ENCODE measurements at regions not wholly inside any gene's neighbourhood (a gene's known extent, or its start where the extent isn't known, plus 50 kb on each side); places are given as distances from the start of the nearest gene placed in this dataset.

- Histone ChIP-seq H3K36me3 (no peaks in the 10 kb centered on the region), H3K27ac (no peak overlapping the region), H3K4me3 (no peak overlapping the region), H3K4me1 (no peaks in the 10 kb centered on the region), H3K9me3 (no peaks in the 10 kb centered on the region), H3K27me3 (no peaks in the 10 kb centered on the region)
- TF ChIP-seq POLR2AphosphoS5 (IDR thresholded peaks at IDR 0.05) = no peak
- TF ChIP-seq POLR2A (IDR thresholded peaks at IDR 0.05) = no peak
- no peak for TF ChIP-seq CTCF (IDR thresholded peaks at IDR 0.05)
- no peak for TF ChIP-seq EP300 (IDR thresholded peaks at IDR 0.05)
- 79 to 92% methylated on average over 10 of the region's 10 CpGs for WGBS, 2 donors
- DNase-seq = no peak
- intact Hi-C loops (cut with DNase I) = no loop called here
Observed at GRCh38 chr17:68184141-68184571, 63.7 kb upstream of the AMZ2 start.

GRCh38 chr17:68184816-68185436, 62.9 kb upstream of the AMZ2 start:
- Histone ChIP-seq H3K36me3 (no peaks in the 10 kb centered on the region), H3K9me3 (no peaks in the 10 kb centered on the region), H3K27me3 (no peaks in the 10 kb centered on the region), H3K27ac (no peak overlapping the region), H3K4me1 (no peaks in the 10 kb centered on the region), H3K4me3 (no peak overlapping the region)
- no peak for DNase-seq
- 71 to 79% methylated on average over 4 of the region's 4 CpGs for WGBS, 2 donors
- TF ChIP-seq CTCF (IDR thresholded peaks at IDR 0.05) = no peak
- TF ChIP-seq EP300 (IDR thresholded peaks at IDR 0.05) = no peak
- TF ChIP-seq POLR2A (IDR thresholded peaks at IDR 0.05) = no peak
- no peak for TF ChIP-seq POLR2AphosphoS5 (IDR thresholded peaks at IDR 0.05)
- intact Hi-C loops (cut with DNase I) = no loop called here

GRCh38 chr17:68185820-68186219, 62.0 kb upstream of the AMZ2 start:
- Histone ChIP-seq H3K4me3 (no peak overlapping the region), H3K9me3 (no peaks in the 10 kb centered on the region), H3K36me3 (no peaks in the 10 kb centered on the region), H3K27me3 (no peaks in the 10 kb centered on the region), H3K27ac (no peak overlapping the region), H3K4me1 (no peaks in the 10 kb centered on the region)
- intact Hi-C loops (cut with DNase I) = no loop called here
- WGBS, 2 donors = 90 to 92% methylated on average over 2 of the region's 2 CpGs
- no peak for DNase-seq
- TF ChIP-seq POLR2A (IDR thresholded peaks at IDR 0.05) = no peak
- no peak for TF ChIP-seq EP300 (IDR thresholded peaks at IDR 0.05)
- TF ChIP-seq CTCF (IDR thresholded peaks at IDR 0.05) = no peak
- TF ChIP-seq POLR2AphosphoS5 (IDR thresholded peaks at IDR 0.05) = no peak

- no peak overlapping the region for H3K27ac ChIP-seq
- DNase-seq = no peak
- no peaks in the 10 kb centered on the region for H3K36me3 ChIP-seq
- no peak overlapping the region for H3K4me3 ChIP-seq
- H3K4me1 ChIP-seq = no peaks in the 10 kb centered on the region
- WGBS, 2 donors = 87 to 94% methylated on average over 4 of the region's 4 CpGs
- TF ChIP-seq EP300 (IDR thresholded peaks at IDR 0.05) (no peak), POLR2AphosphoS5 (IDR thresholded peaks at IDR 0.05) (no peak), POLR2A (IDR thresholded peaks at IDR 0.05) (no peak)
- peaks cover 0 to 11% (median 5%) of the 10 kb centered on the region in 3 donors for H3K27me3 ChIP-seq
- no peaks in the 10 kb centered on the region for H3K9me3 ChIP-seq
- intact Hi-C loops (cut with DNase I) = no loop called here
Observed at GRCh38 chr17:68190495-68190894, 57.3 kb upstream of the AMZ2 start.

GRCh38 chr17:68195667-68196393, 52.0 kb upstream of the AMZ2 start:
- TF ChIP-seq CTCF (IDR thresholded peaks at IDR 0.05) = no peak
- TF ChIP-seq EP300 (IDR thresholded peaks at IDR 0.05) = no peak
- TF ChIP-seq POLR2AphosphoS5 (IDR thresholded peaks at IDR 0.05) = no peak
- no peak for TF ChIP-seq POLR2A (IDR thresholded peaks at IDR 0.05)
- peaks cover 0 to 52% (median 49%) of the 10 kb centered on the region in 4 donors for H3K4me1 ChIP-seq
- H3K36me3 ChIP-seq = no peaks in the 10 kb centered on the region
- H3K4me3 ChIP-seq = peak overlapping the region in 3 of 4 donors; percentile 16 to 40 (median 39)
- H3K9me3 ChIP-seq = no peaks in the 10 kb centered on the region
- WGBS, 2 donors = 12 to 14% methylated on average over 27 of the region's 27 CpGs
- no peak for DNase-seq
- intact Hi-C loops (cut with DNase I) = no loop called here
- peaks cover 50 to 64% (median 58%) of the 10 kb centered on the region in 3 donors for H3K27me3 ChIP-seq
- H3K27ac ChIP-seq = no peak overlapping the region
